ENCODE measurements at regions not wholly inside any gene's neighbourhood (a gene's known extent, or its start where the extent isn't known, plus 50 kb on each side); places are given as distances from the start of the nearest gene placed in this dataset.

GRCh38 chrX:43605351-43605750, 50.7 kb upstream of the MAOA start:
- TF ChIP-seq POLR2A (IDR thresholded peaks at IDR 0.05; ENCODE audit: low read depth, low read length) (no peak), POLR2AphosphoS5 (IDR thresholded peaks at IDR 0.05; ENCODE audit: low read depth, low read length) (no peak), SPI1 (IDR thresholded peaks at IDR 0.05; ENCODE audit: low read depth, low read length) (no peak), TAF1 (IDR thresholded peaks at IDR 0.05; ENCODE audit: low read depth, low read length) (no peak)
